ENCODE measurements at regions not wholly inside any gene's neighbourhood (a gene's known extent, or its start where the extent isn't known, plus 50 kb on each side); places are given as distances from the start of the nearest gene placed in this dataset.

GRCh38 chr5:139733698-139734538, 61.7 kb upstream of the PSD2 start:
- Histone ChIP-seq H3K4me1 (replicated peaks in 1 of 2) (peaks cover 20 to 23% of the 10 kb centered on the region in 2 donors), H3K27ac (no peak overlapping the region), H3K4me3 (no peak overlapping the region)
- ATAC-seq (replicated peaks in 6 of 8): peak in 5 of 8 experiments; percentile 68 to 85 (median 79)
- in situ Hi-C loops (cut with MboI; ENCODE audit: low pct_unique_long_range_greater_than_20kb in 2 of 9, low sequenced_read_pairs in 9 of 9, unreplicated experiment in 9 of 9): no loop called here
- WGBS, 10 experiments: 0 to 100% (median 90%) methylated on average over 1 to 10 of the region's 22 CpGs; no CpG with 5 or more reads in 3 of the 10 experiments

- in situ Hi-C loops (cut with MboI; ENCODE audit: low pct_unique_long_range_greater_than_20kb in 2 of 9, low sequenced_read_pairs in 9 of 9, unreplicated experiment in 9 of 9): no loop called here
- H3K27ac ChIP-seq: no peak overlapping the region
- 75 to 100% (median 100%) methylated on average over 1 of the region's 3 CpGs; no CpG with 5 or more reads in 4 of the 10 experiments for WGBS, 10 experiments
Observed at GRCh38 chr5:139734539-139734916, 61.1 kb upstream of the PSD2 start.

GRCh38 chr5:139738193-139739149, 57.1 kb upstream of the PSD2 start:
- WGBS, 10 experiments: 62 to 100% (median 79%) methylated on average over 1 to 3 of the region's 15 CpGs; no CpG with 5 or more reads in 6 of the 10 experiments
- peaks cover 33 to 51% of the 10 kb centered on the region in 2 donors for H3K4me1 ChIP-seq (replicated peaks in 1 of 2)
- in situ Hi-C loops (cut with MboI; ENCODE audit: low pct_unique_long_range_greater_than_20kb in 2 of 9, low sequenced_read_pairs in 9 of 9, unreplicated experiment in 9 of 9): no loop called here
- H3K4me3 ChIP-seq: no peak overlapping the region
- H3K27ac ChIP-seq: no peak overlapping the region
- ATAC-seq (replicated peaks in 6 of 8): no peak

More at GRCh38 chr5:139734539-139734916, 61.1 kb upstream of the PSD2 start:
- ATAC-seq (replicated peaks in 6 of 8): peak in 5 of 8 experiments; percentile 6 to 24 (median 23)
- peaks cover 20 to 29% of the 10 kb centered on the region in 2 donors for H3K4me1 ChIP-seq (replicated peaks in 1 of 2)
- no peak overlapping the region for H3K4me3 ChIP-seq

- 80 to 89% methylated on average over 1 of the region's 4 CpGs; no CpG with 5 or more reads in 8 of the 10 experiments for WGBS, 10 experiments
- in situ Hi-C loops (cut with MboI; ENCODE audit: low pct_unique_long_range_greater_than_20kb in 2 of 9, low sequenced_read_pairs in 9 of 9, unreplicated experiment in 9 of 9): no loop called here
- Histone ChIP-seq H3K4me1 (replicated peaks in 1 of 2) (peaks cover 30 to 48% of the 10 kb centered on the region in 2 donors), H3K4me3 (no peak overlapping the region), H3K27ac (no peak overlapping the region)
- peak in 3 of 8 experiments; percentile 33 to 54 (median 33) for ATAC-seq (replicated peaks in 6 of 8)
Observed at GRCh38 chr5:139739150-139739974, 56.2 kb upstream of the PSD2 start.

- WGBS, 10 experiments: 24 to 100% (median 70%) methylated on average over 1 to 7 of the region's 19 CpGs; no CpG with 5 or more reads in 3 of the 10 experiments
- peak in 4 of 8 experiments; percentile 5 to 55 (median 50) for ATAC-seq (replicated peaks in 6 of 8)
- Histone ChIP-seq H3K4me1 (replicated peaks in 1 of 2) (peaks cover 35 to 55% of the 10 kb centered on the region in 2 donors), H3K27ac (peak overlapping the region; percentile 72 to 76), H3K4me3 (no peak overlapping the region)
- in situ Hi-C loops (cut with MboI; ENCODE audit: low pct_unique_long_range_greater_than_20kb in 2 of 9, low sequenced_read_pairs in 9 of 9, unreplicated experiment in 9 of 9): no loop called here
Observed at GRCh38 chr5:139740138-139740991, 55.2 kb upstream of the PSD2 start.

DNA sequence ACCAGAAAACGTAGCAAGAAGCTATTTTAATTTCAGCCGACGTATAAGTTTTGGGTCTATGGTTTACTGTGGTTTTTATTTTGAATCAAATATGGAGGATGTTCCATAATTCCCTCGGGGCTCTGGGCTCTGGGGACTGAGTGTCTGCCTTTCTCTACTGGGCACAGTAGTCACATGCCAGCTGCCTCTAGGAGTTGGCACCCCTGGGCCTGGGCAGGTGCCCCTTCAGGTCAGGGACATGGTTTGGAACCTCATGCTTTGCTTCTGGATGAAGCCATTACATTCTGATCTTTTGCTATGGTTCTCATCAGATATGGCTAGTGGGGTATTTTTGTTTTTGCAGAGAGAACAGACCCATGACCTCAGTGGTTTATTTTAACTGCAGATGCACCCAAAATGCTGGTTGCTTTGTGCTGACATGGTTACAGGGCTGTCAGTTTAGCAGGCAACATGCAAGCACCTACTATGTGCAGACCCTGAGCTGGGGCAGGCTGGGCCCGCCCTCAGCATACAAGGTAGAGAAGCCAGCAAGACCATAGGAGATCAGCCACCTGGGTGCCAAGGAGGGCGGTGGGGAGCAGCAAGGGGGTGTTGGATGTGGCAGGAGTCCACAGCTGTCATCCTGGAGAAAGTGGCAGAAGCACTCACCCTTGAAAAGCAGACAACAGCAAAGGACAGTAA, 54.5 kb upstream of the PSD2 start:
- no peak for ATAC-seq (replicated peaks in 6 of 8)
- in situ Hi-C loops (cut with MboI; ENCODE audit: low pct_unique_long_range_greater_than_20kb in 2 of 9, low sequenced_read_pairs in 9 of 9, unreplicated experiment in 9 of 9): no loop called here

GRCh38 chr5:139741823-139742172, 53.8 kb upstream of the PSD2 start:
- in situ Hi-C loops (cut with MboI; ENCODE audit: low pct_unique_long_range_greater_than_20kb in 2 of 9, low sequenced_read_pairs in 9 of 9, unreplicated experiment in 9 of 9): no loop called here
- H3K4me3 ChIP-seq: no peak overlapping the region
- peaks cover 48 to 68% of the 10 kb centered on the region in 2 donors for H3K4me1 ChIP-seq (replicated peaks in 1 of 2)
- 60 to 100% (median 94%) methylated on average over 1 to 3 of the region's 3 CpGs; no CpG with 5 or more reads in 4 of the 10 experiments for WGBS, 10 experiments
- no peak overlapping the region for H3K27ac ChIP-seq
- no peak for ATAC-seq (replicated peaks in 6 of 8)

More for the DNA sequence above, 54.5 kb upstream of the PSD2 start:
- 36 to 100% (median 88%) methylated on average over 1 to 5 of the region's 6 CpGs; no CpG with 5 or more reads in 2 of the 10 experiments for whole genome bisulfite sequencing, 10 experiments
- Histone ChIP-seq H3K4me3 (no peak overlapping the region), H3K4me1 (replicated peaks in 1 of 2) (peaks cover 42 to 62% of the 10 kb centered on the region in 2 donors), H3K27ac (peak overlapping the region in 1 of 2 donors; percentile 72)

DNA sequence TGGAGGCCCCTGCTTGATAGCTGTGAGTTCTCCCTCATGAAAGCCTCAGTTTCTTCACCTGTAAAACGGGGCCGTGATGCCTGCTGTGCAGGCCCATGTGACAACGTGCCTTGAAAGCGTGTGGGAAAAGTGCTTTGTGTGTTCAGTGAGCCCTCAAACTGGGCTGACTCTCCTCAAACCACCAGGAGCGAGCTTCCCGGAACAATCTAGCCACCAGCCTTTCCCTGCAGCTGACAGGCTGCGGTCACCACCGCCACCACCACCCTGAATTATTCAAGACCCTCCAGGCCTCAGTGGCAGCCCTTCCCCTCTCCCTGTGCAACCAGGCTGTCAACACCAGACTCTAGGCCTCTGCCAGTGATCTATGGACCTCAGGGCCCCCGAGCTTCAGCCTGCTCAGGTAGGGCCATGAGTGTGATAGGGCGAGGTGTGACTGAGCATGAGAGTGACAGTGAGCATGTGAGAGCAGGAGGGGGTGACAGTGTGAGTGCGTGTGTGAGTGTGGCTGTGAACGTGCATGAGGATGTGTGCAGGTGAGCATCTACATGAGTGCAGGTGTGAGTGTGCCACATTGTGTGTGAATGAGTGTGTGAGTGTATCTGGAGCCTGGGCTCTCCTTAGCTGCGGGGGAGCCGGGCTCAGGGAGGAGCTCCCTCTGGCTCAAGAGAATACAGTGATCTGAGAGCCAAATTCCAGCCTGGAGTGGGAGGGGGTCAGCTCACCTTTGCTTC, 53.3 kb upstream of the PSD2 start:
- 62 to 90% (median 74%) methylated on average over 2 to 5 of the region's 14 CpGs; no CpG with 5 or more reads in 3 of the 10 experiments for WGBS, 10 experiments
- ATAC-seq (replicated peaks in 6 of 8): no peak
- in situ Hi-C loops (cut with MboI; ENCODE audit: low pct_unique_long_range_greater_than_20kb in 2 of 9, low sequenced_read_pairs in 9 of 9, unreplicated experiment in 9 of 9): no loop called here

DNA sequence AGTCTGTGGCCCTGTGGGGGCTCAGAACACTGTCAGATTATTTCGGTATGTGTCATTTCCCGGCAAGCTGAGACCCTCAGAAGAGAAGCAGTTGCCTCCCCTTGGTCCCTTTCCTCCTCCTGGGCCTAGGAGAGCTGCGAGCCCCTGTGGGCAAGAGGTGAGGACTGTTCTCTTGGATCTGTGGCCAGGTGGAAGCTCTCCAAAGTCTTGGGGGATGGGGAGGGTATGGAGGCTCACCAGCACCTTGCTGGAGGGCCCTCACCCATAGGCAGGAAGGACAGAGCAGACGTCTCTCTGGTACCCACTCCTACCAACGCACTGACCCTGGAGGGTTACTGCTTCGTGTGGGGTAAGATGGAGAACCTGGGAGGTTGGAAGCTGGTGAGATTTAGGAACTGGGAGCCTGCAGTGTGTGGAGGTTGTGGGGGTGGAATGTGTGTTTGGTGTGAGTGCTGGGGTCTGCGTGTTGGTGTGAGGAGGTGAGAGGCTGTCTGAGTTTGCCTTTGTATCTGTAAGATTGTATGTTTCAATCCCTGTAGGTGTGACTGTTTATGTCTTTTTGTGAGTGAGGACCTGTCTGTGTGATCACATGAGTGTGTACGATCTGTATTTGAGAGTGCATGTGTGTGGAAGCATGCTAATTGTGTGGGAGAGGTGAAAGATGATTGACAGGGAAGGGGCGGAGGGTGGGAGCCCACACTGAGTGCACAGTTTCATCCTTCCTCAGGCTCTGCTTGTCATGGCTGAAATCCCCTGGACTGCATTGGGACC, 52.4 kb upstream of the PSD2 start:
- ATAC-seq (replicated peaks in 6 of 8): no peak
- Histone ChIP-seq H3K4me1 (replicated peaks in 1 of 2) (peaks cover 57 to 69% of the 10 kb centered on the region in 2 donors), H3K4me3 (no peak overlapping the region), H3K27ac (no peak overlapping the region)
- in situ Hi-C loops (cut with MboI; ENCODE audit: low pct_unique_long_range_greater_than_20kb in 2 of 9, low sequenced_read_pairs in 9 of 9, unreplicated experiment in 9 of 9): no loop called here
- 50 to 100% (median 78%) methylated on average over 1 to 4 of the region's 9 CpGs; no CpG with 5 or more reads in 2 of the 10 experiments for WGBS, 10 experiments

More for the DNA sequence above, 53.3 kb upstream of the PSD2 start:
- H3K27ac ChIP-seq: no peak overlapping the region
- peaks cover 53 to 72% of the 10 kb centered on the region in 2 donors for H3K4me1 ChIP-seq (replicated peaks in 1 of 2)
- no peak overlapping the region for H3K4me3 ChIP-seq

- Histone ChIP-seq H3K27ac (no peak overlapping the region), H3K4me3 (no peak overlapping the region), H3K4me1 (replicated peaks in 1 of 2) (peaks cover 59 to 69% of the 10 kb centered on the region in 2 donors)
- WGBS, 10 experiments: 80 to 100% methylated on average over 1 of the region's 2 CpGs; no CpG with 5 or more reads in 8 of the 10 experiments
- ATAC-seq (replicated peaks in 6 of 8): no peak
- in situ Hi-C loops (cut with MboI; ENCODE audit: low pct_unique_long_range_greater_than_20kb in 2 of 9, low sequenced_read_pairs in 9 of 9, unreplicated experiment in 9 of 9): no loop called here
Observed at GRCh38 chr5:139743804-139744203, 51.8 kb upstream of the PSD2 start.

Data from motor neuron (in vitro differentiated cells).